K562 (cell line): ENCODE measurements at regions not wholly inside any gene's neighbourhood (a gene's known extent, or its start where the extent isn't known, plus 50 kb on each side); places are given as distances from the start of the nearest gene placed in this dataset.
A peak's percentile ranks its signal among the peaks of the same experiment; 100 is the strongest.

Source experiments
- ATAC-seq: fragments of 200-7000 bp; cut with Tn5 transposase; 3 replicates; pipeline ENCODE4 v1.9.1; 2020; ENCODE audit warnings: moderate library complexity
- BruUV-seq: library from RNA; stranded (reverse); fragments of 400-500 nt; replicated peaks from 2 replicates; lab custom pipeline; 2021; lab: Mats Ljungman, UMichigan
- CTCF ChIA-PET: fragments of 300-600 bp; formaldehyde crosslinking; extraction: SDS; loops from one replicate; lab custom pipeline; 2021; ENCODE audit warnings: low intra/inter-chr PET ratio; lab: Yijun Ruan, JAX
- POLR2A ChIA-PET: fragments of 300-600, 350-650 bp; sonication (Branson Sonifier 250); formaldehyde crosslinking; extraction: SDS; loops from one replicate; lab custom pipeline; 2021; ENCODE audit warnings: antibody characterized with exemption, inconsistent platforms; lab: Yijun Ruan, JAX
- DNase-seq, 4 experiments: peaks; one replicate each; pipeline versions ENCODE4 v3.0.0 to v3.0.0-alpha.2; 2011 to 2018; ENCODE audit warnings: low spot score in 3 of 4, mixed read lengths in 3 of 4; ENCODE audit errors: extremely low read depth in 1 of 4
- FAIRE-seq: peaks from 2 replicates; lab custom pipeline; 2011; peaks lifted over from hg19 to GRCh38; lab: Jason Lieb, UNC
- H2AFZ ChIP-seq: 2 replicates; pipeline ENCODE4 v1.6.0; 2011; ENCODE audit warnings: low read depth, low read length, control low read depth, inconsistent platforms
- H3K27ac ChIP-seq: fragments of 200-600 bp; 3 replicates; pipeline ENCODE4 v1.8.0; 2011; ENCODE audit warnings: low read depth, mild to moderate bottlenecking, control low read depth, inconsistent platforms, low read length, moderate library complexity, mixed read lengths; ENCODE audit errors: extremely low read depth
- H3K27me3 ChIP-seq, 2 experiments: fragments of 300-600 bp in 1 of 2; 2 replicates in 1 of 2; 3 replicates in 1 of 2; pipeline versions ENCODE4 v1.6.0 to v1.8.0; 2011; ENCODE audit warnings: inconsistent platforms in 2 of 2, low read length in 2 of 2, mild to moderate bottlenecking in 1 of 2, mixed read lengths in 1 of 2, moderate library complexity in 1 of 2; ENCODE audit not compliant: control insufficient read depth in 2 of 2, insufficient read depth in 2 of 2
- H3K36me3 ChIP-seq: fragments of 300-600 bp; 3 replicates; pipeline ENCODE4 v1.8.0; 2011; ENCODE audit warnings: mild to moderate bottlenecking, low read length, inconsistent platforms; ENCODE audit not compliant: control insufficient read depth, insufficient read depth
- H3K4me1 ChIP-seq, 2 experiments: fragments of 200-600 bp in 1 of 2; replicated peaks in 1 of 2; 2 replicates in 1 of 2; 3 replicates in 1 of 2; pipeline versions ENCODE4 v1.5.1 to v1.8.0; 2011; ENCODE audit warnings: inconsistent platforms in 2 of 2, low read length in 2 of 2, mild to moderate bottlenecking in 1 of 2, mixed read lengths in 1 of 2, moderate library complexity in 1 of 2; ENCODE audit not compliant: control insufficient read depth in 2 of 2, insufficient read depth in 2 of 2
- H3K4me2 ChIP-seq: 2 replicates; pipeline ENCODE4 v1.6.1; 2011; ENCODE audit warnings: low read length, control low read depth, inconsistent platforms, mixed read lengths; ENCODE audit not compliant: insufficient read depth
- H3K4me3 ChIP-seq: fragments of 200-600 bp; sonication (generic), shearing (Covaris generic); 2 replicates; pipeline ENCODE4 v1.5.1; 2016; ENCODE audit warnings: control low read depth, inconsistent platforms
- H3K79me2 ChIP-seq: fragments of 200-600 bp; 3 replicates; pipeline ENCODE4 v1.8.0; 2011; ENCODE audit warnings: low read length, inconsistent platforms; ENCODE audit not compliant: control insufficient read depth, insufficient read depth
- H3K9ac ChIP-seq, 2 experiments: 2 replicates each; pipeline versions ENCODE4 v1.6.0 to v1.6.1; 2011; ENCODE audit warnings: low read depth in 2 of 2, low read length in 2 of 2, control low read depth in 1 of 2, inconsistent platforms in 1 of 2, mild to moderate bottlenecking in 1 of 2, mixed read lengths in 1 of 2; ENCODE audit not compliant: insufficient read depth in 1 of 2
- H3K9me1 ChIP-seq: one replicate; pipeline ENCODE4 v1.6.0; 2011; ENCODE audit warnings: inconsistent platforms, mild to moderate bottlenecking, low read length, moderate library complexity; ENCODE audit not compliant: control insufficient read depth, insufficient read depth
- H3K9me3 ChIP-seq: replicated peaks from 2 replicates; pipeline ENCODE4 v1.5.1; 2011; ENCODE audit warnings: low read depth, low read length, inconsistent platforms; ENCODE audit not compliant: control insufficient read depth, insufficient read depth
- H4K20me1 ChIP-seq: replicated peaks from 2 replicates; pipeline ENCODE4 v1.6.1; 2011; ENCODE audit warnings: low read length, inconsistent platforms, mixed read lengths; ENCODE audit not compliant: control insufficient read depth, insufficient read depth
- CBX1 ChIP-seq: sonication (generic); IDR thresholded peaks from 2 replicates; pipeline ENCODE4 v1.6.1; 2016; ENCODE audit warnings: antibody characterized with exemption, low read depth, mild to moderate bottlenecking
- CTCF ChIP-seq, 3 experiments: IDR thresholded peaks in 2 of 3; conservative IDR thresholded peaks in 1 of 3; 2 replicates each; pipeline ENCODE4 v1.5.1; 2011 to 2012; ENCODE audit warnings: low read length in 3 of 3, mild to moderate bottlenecking in 3 of 3, control low read depth in 2 of 3, improper control_type of control experiment in 1 of 3, inconsistent platforms in 1 of 3, low read depth in 1 of 3, mixed read lengths in 1 of 3, moderate library complexity in 1 of 3; ENCODE audit not compliant: insufficient read depth in 2 of 3
- RAD21 ChIP-seq, 2 experiments: fragments of 250-450 bp in 1 of 2; fragments of 450-650 bp in 1 of 2; sonication (Bioruptor Pico) in 1 of 2; formaldehyde crosslinking in 1 of 2; IDR thresholded peaks in 1 of 2; conservative IDR thresholded peaks in 1 of 2; 2 replicates each; pipeline versions ENCODE4 v1.4.0 to v1.8.0; 2020 to 2022; ENCODE audit warnings: mild to moderate bottlenecking in 2 of 2, moderate library complexity in 1 of 2
- SMC3 ChIP-seq: conservative IDR thresholded peaks from 2 replicates; pipeline ENCODE4 v1.6.1; 2011; ENCODE audit warnings: low read depth, low read length, improper control_type of control experiment; ENCODE audit not compliant: insufficient read depth
- ZBTB9 ChIP-seq: fragments of 450-650 bp; formaldehyde crosslinking; IDR thresholded peaks from 2 replicates; pipeline ENCODE4 v1.4.0; 2020; ENCODE audit warnings: mild to moderate bottlenecking, moderate library complexity
- WGBS: fragments of 100-300 bp; shearing (Covaris generic); methylation state at CpG from one replicate; pipeline ENCODE4 v1.1.6; 2016; ENCODE audit warnings: low coverage, mixed read lengths; ENCODE audit not compliant: insufficient coverage; ENCODE audit errors: missing lambda C conversion rate; 5-methylcytosine and 5-hydroxymethylcytosine counted together
- in situ Hi-C: fragments of 300-500 bp; cut with MboI; formaldehyde crosslinking; loops from 4 replicates; pipeline ENCODE4 v1.15.0; 2018; ENCODE audit warnings: inconsistent platforms, mixed read lengths
- intact Hi-C: fragments of 100-400 bp; cut with micrococcal nuclease; formaldehyde crosslinking; loops from 2 replicates; pipeline ENCODE4 v1.14.2; 2022

- no peak overlapping the region for H3K4me2 ChIP-seq
- peak; percentile 75 for ATAC-seq
- intact Hi-C loops = no loop called here
- CTCF ChIA-PET = no interaction called here
- 0% methylated on average over 2 of the region's 2 CpGs for WGBS
- H3K27me3 ChIP-seq = no peaks in the 10 kb centered on the region
- POLR2A ChIA-PET = no interaction called here
- no peaks in the 10 kb centered on the region for H4K20me1 ChIP-seq
- H2AFZ ChIP-seq = no peak overlapping the region
- no peaks in the 10 kb centered on the region for H3K9me3 ChIP-seq
- no peaks in the 10 kb centered on the region for H3K36me3 ChIP-seq
- no peaks in the 10 kb centered on the region for H3K79me2 ChIP-seq
- peak; percentile 40; the same call in 1 of the 2 replicates for TF ChIP-seq SMC3
- no peak for TF ChIP-seq ZBTB9 (CRISPR knock-in tag)
- no peak for TF ChIP-seq CBX1
- peak in 1 of 2 experiments; percentile 36; a peak in 1 of 4 replicates for TF ChIP-seq RAD21 (CRISPR knock-in tag; conservative IDR thresholded peaks at IDR 0.05 in 1 of 2, IDR thresholded peaks at IDR 0.05 in 1 of 2)
- peak; percentile 28 to 49 (median 49); a peak in 4 of 6 replicates for TF ChIP-seq CTCF (IDR thresholded peaks at IDR 0.05 in 2 of 3, conservative IDR thresholded peaks at IDR 0.05 in 1 of 3; ENCODE audit: insufficient read depth in 2 of 3, low read depth in 1 of 3, low read length in 3 of 3)
- no peak overlapping the region for H3K27ac ChIP-seq
- no peak overlapping the region for H3K9ac ChIP-seq
- no peak for FAIRE-seq
- H3K4me3 ChIP-seq = no peak overlapping the region
- H3K4me1 ChIP-seq = no peaks in the 10 kb centered on the region
- in situ Hi-C loops = no loop called here
- H3K9me1 ChIP-seq = no peaks in the 10 kb centered on the region
- peak in 1 of 4 experiments; percentile 8 for DNase-seq
- no TSS peak for BruUV-seq
Observed at GRCh38 chr20:55057779-55058415, 582.5 kb downstream of the DOK5 start.
